WTC11 (cell line): ENCODE measurements at regions not wholly inside any gene's neighbourhood (a gene's known extent, or its start where the extent isn't known, plus 50 kb on each side); places are given as distances from the start of the nearest gene placed in this dataset.

Experiments
- CTCF ChIP-seq: fragments of 200-600 bp; IDR thresholded peaks from 2 replicates; pipeline ENCODE4 v1.8.0; 2022; ENCODE audit warnings: antibody characterized with exemption
- E2F1 ChIP-seq: sonication (generic); formaldehyde crosslinking; IDR thresholded peaks from 2 replicates; pipeline ENCODE4 v1.8.0; 2022; ENCODE audit warnings: mild to moderate bottlenecking, missing genetic modification reagents
- E2F4 ChIP-seq: sonication (generic); formaldehyde crosslinking; IDR thresholded peaks from 2 replicates; pipeline ENCODE4 v1.8.1; 2022; ENCODE audit warnings: low read depth, mild to moderate bottlenecking, moderate library complexity, missing genetic modification reagents, borderline replicate concordance
- ELF4 ChIP-seq: sonication (generic); formaldehyde crosslinking; IDR thresholded peaks from 2 replicates; pipeline ENCODE4 v1.8.1; 2022; ENCODE audit warnings: low read depth, mild to moderate bottlenecking, moderate library complexity, missing genetic modification reagents
- HMGXB4 ChIP-seq: sonication (generic); formaldehyde crosslinking; IDR thresholded peaks from 2 replicates; pipeline ENCODE4 v1.8.1; 2023; ENCODE audit warnings: mild to moderate bottlenecking, moderate library complexity, missing genetic modification reagents
- NR2C2 ChIP-seq: sonication (generic); formaldehyde crosslinking; IDR thresholded peaks from 2 replicates; pipeline ENCODE4 v1.8.0; 2022; ENCODE audit warnings: mild to moderate bottlenecking, missing genetic modification reagents
- PRDM15 ChIP-seq: sonication (generic); formaldehyde crosslinking; IDR thresholded peaks from 2 replicates; pipeline ENCODE4 v1.8.0; 2022; ENCODE audit warnings: missing genetic modification reagents
- USF1 ChIP-seq: sonication (generic); formaldehyde crosslinking; IDR thresholded peaks from 2 replicates; pipeline ENCODE4 v1.8.0; 2022; ENCODE audit warnings: mild to moderate bottlenecking, missing genetic modification reagents
- USF2 ChIP-seq: sonication (generic); formaldehyde crosslinking; IDR thresholded peaks from 2 replicates; pipeline ENCODE4 v1.8.1; 2023; ENCODE audit warnings: mild to moderate bottlenecking, missing genetic modification reagents, moderate library complexity
- ZMAT4 ChIP-seq: fragments of 250-450 bp; sonication (Bioruptor Pico); IDR thresholded peaks from 2 replicates; pipeline ENCODE4 v1.9.0; 2021; ENCODE audit warnings: mild to moderate bottlenecking

- no peak for TF ChIP-seq NR2C2 (CRISPR knock-in tag)
- no peak for TF ChIP-seq USF1 (CRISPR knock-in tag)
- no peak for TF ChIP-seq USF2 (CRISPR knock-in tag)
- TF ChIP-seq CTCF = no peak
- no peak for TF ChIP-seq HMGXB4 (CRISPR knock-in tag)
- no peak for TF ChIP-seq PRDM15
- no peak for TF ChIP-seq E2F1 (CRISPR knock-in tag)
- TF ChIP-seq ZMAT4 (CRISPR knock-in tag) = no peak
- no peak for TF ChIP-seq E2F4 (CRISPR knock-in tag)
- TF ChIP-seq ELF4 (CRISPR knock-in tag) = no peak
Observed at GRCh38 chr9:29144476-29144875, 1571.2 kb upstream of the C9orf72 start.
